K562 (cell line): ENCODE measurements at regions not wholly inside any gene's neighbourhood (a gene's known extent, or its start where the extent isn't known, plus 50 kb on each side); places are given as distances from the start of the nearest gene placed in this dataset.

Experiments used
- ATAC-seq: fragments of 200-7000 bp; cut with Tn5 transposase; 3 replicates; pipeline ENCODE4 v1.9.1; 2020; ENCODE audit warnings: moderate library complexity
- BruUV-seq: library from RNA; stranded (reverse); fragments of 400-500 nt; replicated peaks from 2 replicates; lab custom pipeline; 2021; lab: Mats Ljungman, UMichigan
- CTCF ChIA-PET: fragments of 300-600 bp; formaldehyde crosslinking; extraction: SDS; loops from one replicate; lab custom pipeline; 2021; ENCODE audit warnings: low intra/inter-chr PET ratio; lab: Yijun Ruan, JAX
- POLR2A ChIA-PET: fragments of 300-600, 350-650 bp; sonication (Branson Sonifier 250); formaldehyde crosslinking; extraction: SDS; loops from one replicate; lab custom pipeline; 2021; ENCODE audit warnings: antibody characterized with exemption, inconsistent platforms; lab: Yijun Ruan, JAX
- DNase-seq, 4 experiments: peaks; one replicate each; pipeline versions ENCODE4 v3.0.0 to v3.0.0-alpha.2; 2011 to 2018; ENCODE audit warnings: low spot score in 3 of 4, mixed read lengths in 3 of 4; ENCODE audit errors: extremely low read depth in 1 of 4
- FAIRE-seq: peaks from 2 replicates; lab custom pipeline; 2011; peaks lifted over from hg19 to GRCh38; lab: Jason Lieb, UNC
- H2AFZ ChIP-seq: 2 replicates; pipeline ENCODE4 v1.6.0; 2011; ENCODE audit warnings: low read depth, low read length, control low read depth, inconsistent platforms
- H3K27ac ChIP-seq: fragments of 200-600 bp; 3 replicates; pipeline ENCODE4 v1.8.0; 2011; ENCODE audit warnings: low read depth, mild to moderate bottlenecking, control low read depth, inconsistent platforms, low read length, moderate library complexity, mixed read lengths; ENCODE audit errors: extremely low read depth
- H3K27me3 ChIP-seq, 2 experiments: fragments of 300-600 bp in 1 of 2; 2 replicates in 1 of 2; 3 replicates in 1 of 2; pipeline versions ENCODE4 v1.6.0 to v1.8.0; 2011; ENCODE audit warnings: inconsistent platforms in 2 of 2, low read length in 2 of 2, mild to moderate bottlenecking in 1 of 2, mixed read lengths in 1 of 2, moderate library complexity in 1 of 2; ENCODE audit not compliant: control insufficient read depth in 2 of 2, insufficient read depth in 2 of 2
- H3K36me3 ChIP-seq: fragments of 300-600 bp; 3 replicates; pipeline ENCODE4 v1.8.0; 2011; ENCODE audit warnings: mild to moderate bottlenecking, low read length, inconsistent platforms; ENCODE audit not compliant: control insufficient read depth, insufficient read depth
- H3K4me1 ChIP-seq, 2 experiments: fragments of 200-600 bp in 1 of 2; replicated peaks in 1 of 2; 2 replicates in 1 of 2; 3 replicates in 1 of 2; pipeline versions ENCODE4 v1.5.1 to v1.8.0; 2011; ENCODE audit warnings: inconsistent platforms in 2 of 2, low read length in 2 of 2, mild to moderate bottlenecking in 1 of 2, mixed read lengths in 1 of 2, moderate library complexity in 1 of 2; ENCODE audit not compliant: control insufficient read depth in 2 of 2, insufficient read depth in 2 of 2
- H3K4me2 ChIP-seq: 2 replicates; pipeline ENCODE4 v1.6.1; 2011; ENCODE audit warnings: low read length, control low read depth, inconsistent platforms, mixed read lengths; ENCODE audit not compliant: insufficient read depth
- H3K4me3 ChIP-seq: fragments of 200-600 bp; sonication (generic), shearing (Covaris generic); 2 replicates; pipeline ENCODE4 v1.5.1; 2016; ENCODE audit warnings: control low read depth, inconsistent platforms
- H3K79me2 ChIP-seq: fragments of 200-600 bp; 3 replicates; pipeline ENCODE4 v1.8.0; 2011; ENCODE audit warnings: low read length, inconsistent platforms; ENCODE audit not compliant: control insufficient read depth, insufficient read depth
- H3K9ac ChIP-seq, 2 experiments: 2 replicates each; pipeline versions ENCODE4 v1.6.0 to v1.6.1; 2011; ENCODE audit warnings: low read depth in 2 of 2, low read length in 2 of 2, control low read depth in 1 of 2, inconsistent platforms in 1 of 2, mild to moderate bottlenecking in 1 of 2, mixed read lengths in 1 of 2; ENCODE audit not compliant: insufficient read depth in 1 of 2
- H3K9me1 ChIP-seq: one replicate; pipeline ENCODE4 v1.6.0; 2011; ENCODE audit warnings: inconsistent platforms, mild to moderate bottlenecking, low read length, moderate library complexity; ENCODE audit not compliant: control insufficient read depth, insufficient read depth
- H3K9me3 ChIP-seq: replicated peaks from 2 replicates; pipeline ENCODE4 v1.5.1; 2011; ENCODE audit warnings: low read depth, low read length, inconsistent platforms; ENCODE audit not compliant: control insufficient read depth, insufficient read depth
- H4K20me1 ChIP-seq: replicated peaks from 2 replicates; pipeline ENCODE4 v1.6.1; 2011; ENCODE audit warnings: low read length, inconsistent platforms, mixed read lengths; ENCODE audit not compliant: control insufficient read depth, insufficient read depth
- FIP1L1 ChIP-seq: fragments of 200-400 bp; formaldehyde crosslinking; IDR thresholded peaks from 2 replicates; pipeline ENCODE4 v1.6.1; 2018; ENCODE audit warnings: mild to moderate bottlenecking, low read depth, low read length; ENCODE audit not compliant: poor library complexity, severe bottlenecking
- NR3C1 ChIP-seq: sonication (generic); formaldehyde crosslinking; IDR thresholded peaks from 2 replicates; pipeline ENCODE4 v1.8.1; 2022; ENCODE audit warnings: missing genetic modification reagents
- RFX7 ChIP-seq: fragments of 250-450 bp; sonication (Bioruptor Pico); IDR thresholded peaks from 2 replicates; pipeline ENCODE4 v1.5.1; 2021; ENCODE audit warnings: mild to moderate bottlenecking
- SMC3 ChIP-seq: conservative IDR thresholded peaks from 2 replicates; pipeline ENCODE4 v1.6.1; 2011; ENCODE audit warnings: low read depth, low read length, improper control_type of control experiment; ENCODE audit not compliant: insufficient read depth
- ZNF699 ChIP-seq: fragments of 250-450 bp; sonication (Bioruptor Pico); IDR thresholded peaks from 2 replicates; pipeline ENCODE4 v1.8.0; 2021; ENCODE audit warnings: mild to moderate bottlenecking, moderate library complexity; ENCODE audit not compliant: insufficient replicate concordance
- WGBS: fragments of 100-300 bp; shearing (Covaris generic); methylation state at CpG from one replicate; pipeline ENCODE4 v1.1.6; 2016; ENCODE audit warnings: low coverage, mixed read lengths; ENCODE audit not compliant: insufficient coverage; ENCODE audit errors: missing lambda C conversion rate; 5-methylcytosine and 5-hydroxymethylcytosine counted together
- in situ Hi-C: fragments of 300-500 bp; cut with MboI; formaldehyde crosslinking; loops from 4 replicates; pipeline ENCODE4 v1.15.0; 2018; ENCODE audit warnings: inconsistent platforms, mixed read lengths
- intact Hi-C: fragments of 100-400 bp; cut with micrococcal nuclease; formaldehyde crosslinking; loops from 2 replicates; pipeline ENCODE4 v1.14.2; 2022
- TF ChIP-seq, protein P1 (sequence below): fragments of 450-650 bp; IDR thresholded peaks from 2 replicates; pipeline ENCODE4 v1.6.1; 2016; ENCODE audit warnings: low read depth, mild to moderate bottlenecking, moderate library complexity
- TF ChIP-seq, protein P2 (sequence below): sonication (generic); formaldehyde crosslinking; IDR thresholded peaks from 2 replicates; pipeline ENCODE4 v1.8.0; 2022; ENCODE audit warnings: mild to moderate bottlenecking, missing genetic modification reagents
- TF ChIP-seq, protein P3 (sequence below), 2 experiments: fragments of 450-650 bp; IDR thresholded peaks; 2 replicates each; pipeline ENCODE4 v1.6.1; 2016; ENCODE audit warnings: mild to moderate bottlenecking in 2 of 2, borderline replicate concordance in 1 of 2, low read depth in 1 of 2, moderate library complexity in 1 of 2

DNA sequence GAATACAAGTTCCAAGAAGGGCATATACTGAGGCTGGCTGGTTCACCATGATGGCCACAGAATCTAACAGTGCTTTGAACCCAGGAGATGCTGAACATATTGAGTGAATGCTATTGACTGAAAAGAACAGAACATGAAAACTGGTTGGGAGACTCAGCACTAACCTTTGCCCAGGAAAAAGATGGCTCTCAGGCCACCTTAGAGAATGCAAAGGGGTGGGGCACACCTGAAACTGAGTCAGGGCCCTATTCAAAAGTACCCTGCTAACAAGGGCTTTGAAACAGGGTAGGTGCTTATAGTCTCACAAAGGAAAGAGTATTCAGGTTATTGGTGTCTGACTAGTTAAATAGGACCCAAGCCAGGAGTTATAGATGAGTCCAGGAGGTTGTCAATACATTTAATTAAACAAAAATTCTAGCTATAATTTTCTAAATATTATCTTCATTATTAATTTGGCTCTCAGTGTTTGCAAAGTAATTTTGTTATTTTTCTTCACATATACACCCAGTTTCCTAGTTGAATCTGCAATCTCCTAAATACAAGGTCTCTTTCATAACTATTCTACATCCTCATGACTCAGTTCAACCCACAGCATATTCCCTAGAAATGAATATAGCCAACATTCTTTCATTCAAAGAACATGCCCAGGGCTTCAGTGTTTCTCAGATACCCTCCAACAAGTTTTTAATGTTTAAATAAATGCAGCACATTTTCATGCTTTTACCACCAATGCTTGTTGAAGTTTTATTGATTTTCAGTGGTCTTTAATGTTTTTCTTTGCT is 144.2 kb upstream of the RAPGEF2 start (continued):
- TF ChIP-seq, protein P1, sequence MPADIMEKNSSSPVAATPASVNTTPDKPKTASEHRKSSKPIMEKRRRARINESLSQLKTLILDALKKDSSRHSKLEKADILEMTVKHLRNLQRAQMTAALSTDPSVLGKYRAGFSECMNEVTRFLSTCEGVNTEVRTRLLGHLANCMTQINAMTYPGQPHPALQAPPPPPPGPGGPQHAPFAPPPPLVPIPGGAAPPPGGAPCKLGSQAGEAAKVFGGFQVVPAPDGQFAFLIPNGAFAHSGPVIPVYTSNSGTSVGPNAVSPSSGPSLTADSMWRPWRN, result no peak
- TF ChIP-seq RFX7, result no peak
- TF ChIP-seq FIP1L1, result no peak

DNA sequence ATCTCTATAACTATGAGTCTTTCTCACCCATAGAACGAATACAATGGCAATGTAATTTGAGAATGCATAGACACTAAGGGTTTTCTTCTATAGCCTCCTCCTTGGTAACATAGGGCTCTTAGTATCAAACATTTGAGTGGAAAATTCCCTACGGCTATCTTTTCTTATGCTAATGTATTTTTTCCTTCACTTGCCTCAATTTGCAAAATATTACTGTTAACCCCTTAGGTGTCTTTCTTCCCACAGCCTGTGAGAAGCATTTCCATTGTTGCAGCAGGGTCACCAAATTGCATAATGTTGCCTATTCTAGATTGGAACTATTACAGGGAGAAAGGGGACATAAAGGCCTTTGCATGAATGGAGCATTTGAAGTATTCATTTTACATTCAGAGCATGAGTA is 140.5 kb upstream of the RAPGEF2 start:
- ATAC-seq (no peak), FAIRE-seq (no peak), DNase-seq (no peak)
- no peak overlapping the region for H3K4me3 ChIP-seq
- no peak overlapping the region for H3K9ac ChIP-seq
- no peak overlapping the region for H2AFZ ChIP-seq
- H3K9me1 ChIP-seq, result no peaks in the 10 kb centered on the region
- H3K36me3 ChIP-seq, result no peaks in the 10 kb centered on the region
- no peak overlapping the region for H3K27ac ChIP-seq
- H3K4me2 ChIP-seq, result no peak overlapping the region
- H3K79me2 ChIP-seq, result no peaks in the 10 kb centered on the region
- intact Hi-C loops (no loop called here), in situ Hi-C loops (no loop called here)
- WGBS, result 0% methylated on average over 2 of the region's 2 CpGs
- CTCF ChIA-PET, result no interaction called here
- no peaks in the 10 kb centered on the region for H4K20me1 ChIP-seq
- H3K4me1 ChIP-seq, result no peaks in the 10 kb centered on the region
- H3K27me3 ChIP-seq, result no peaks in the 10 kb centered on the region
- POLR2A ChIA-PET, result no interaction called here
- no TSS peak for BruUV-seq
- no peaks in the 10 kb centered on the region for H3K9me3 ChIP-seq
- TF ChIP-seq NR3C1 (CRISPR knock-in tag) (no peak), ZNF699 (CRISPR knock-in tag) (no peak), SMC3 (no peak)
- TF ChIP-seq, protein P2, sequence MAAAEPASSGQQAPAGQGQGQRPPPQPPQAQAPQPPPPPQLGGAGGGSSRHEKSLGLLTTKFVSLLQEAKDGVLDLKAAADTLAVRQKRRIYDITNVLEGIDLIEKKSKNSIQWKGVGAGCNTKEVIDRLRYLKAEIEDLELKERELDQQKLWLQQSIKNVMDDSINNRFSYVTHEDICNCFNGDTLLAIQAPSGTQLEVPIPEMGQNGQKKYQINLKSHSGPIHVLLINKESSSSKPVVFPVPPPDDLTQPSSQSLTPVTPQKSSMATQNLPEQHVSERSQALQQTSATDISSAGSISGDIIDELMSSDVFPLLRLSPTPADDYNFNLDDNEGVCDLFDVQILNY (CRISPR knock-in tag), result no peak
- TF ChIP-seq, protein P3, sequence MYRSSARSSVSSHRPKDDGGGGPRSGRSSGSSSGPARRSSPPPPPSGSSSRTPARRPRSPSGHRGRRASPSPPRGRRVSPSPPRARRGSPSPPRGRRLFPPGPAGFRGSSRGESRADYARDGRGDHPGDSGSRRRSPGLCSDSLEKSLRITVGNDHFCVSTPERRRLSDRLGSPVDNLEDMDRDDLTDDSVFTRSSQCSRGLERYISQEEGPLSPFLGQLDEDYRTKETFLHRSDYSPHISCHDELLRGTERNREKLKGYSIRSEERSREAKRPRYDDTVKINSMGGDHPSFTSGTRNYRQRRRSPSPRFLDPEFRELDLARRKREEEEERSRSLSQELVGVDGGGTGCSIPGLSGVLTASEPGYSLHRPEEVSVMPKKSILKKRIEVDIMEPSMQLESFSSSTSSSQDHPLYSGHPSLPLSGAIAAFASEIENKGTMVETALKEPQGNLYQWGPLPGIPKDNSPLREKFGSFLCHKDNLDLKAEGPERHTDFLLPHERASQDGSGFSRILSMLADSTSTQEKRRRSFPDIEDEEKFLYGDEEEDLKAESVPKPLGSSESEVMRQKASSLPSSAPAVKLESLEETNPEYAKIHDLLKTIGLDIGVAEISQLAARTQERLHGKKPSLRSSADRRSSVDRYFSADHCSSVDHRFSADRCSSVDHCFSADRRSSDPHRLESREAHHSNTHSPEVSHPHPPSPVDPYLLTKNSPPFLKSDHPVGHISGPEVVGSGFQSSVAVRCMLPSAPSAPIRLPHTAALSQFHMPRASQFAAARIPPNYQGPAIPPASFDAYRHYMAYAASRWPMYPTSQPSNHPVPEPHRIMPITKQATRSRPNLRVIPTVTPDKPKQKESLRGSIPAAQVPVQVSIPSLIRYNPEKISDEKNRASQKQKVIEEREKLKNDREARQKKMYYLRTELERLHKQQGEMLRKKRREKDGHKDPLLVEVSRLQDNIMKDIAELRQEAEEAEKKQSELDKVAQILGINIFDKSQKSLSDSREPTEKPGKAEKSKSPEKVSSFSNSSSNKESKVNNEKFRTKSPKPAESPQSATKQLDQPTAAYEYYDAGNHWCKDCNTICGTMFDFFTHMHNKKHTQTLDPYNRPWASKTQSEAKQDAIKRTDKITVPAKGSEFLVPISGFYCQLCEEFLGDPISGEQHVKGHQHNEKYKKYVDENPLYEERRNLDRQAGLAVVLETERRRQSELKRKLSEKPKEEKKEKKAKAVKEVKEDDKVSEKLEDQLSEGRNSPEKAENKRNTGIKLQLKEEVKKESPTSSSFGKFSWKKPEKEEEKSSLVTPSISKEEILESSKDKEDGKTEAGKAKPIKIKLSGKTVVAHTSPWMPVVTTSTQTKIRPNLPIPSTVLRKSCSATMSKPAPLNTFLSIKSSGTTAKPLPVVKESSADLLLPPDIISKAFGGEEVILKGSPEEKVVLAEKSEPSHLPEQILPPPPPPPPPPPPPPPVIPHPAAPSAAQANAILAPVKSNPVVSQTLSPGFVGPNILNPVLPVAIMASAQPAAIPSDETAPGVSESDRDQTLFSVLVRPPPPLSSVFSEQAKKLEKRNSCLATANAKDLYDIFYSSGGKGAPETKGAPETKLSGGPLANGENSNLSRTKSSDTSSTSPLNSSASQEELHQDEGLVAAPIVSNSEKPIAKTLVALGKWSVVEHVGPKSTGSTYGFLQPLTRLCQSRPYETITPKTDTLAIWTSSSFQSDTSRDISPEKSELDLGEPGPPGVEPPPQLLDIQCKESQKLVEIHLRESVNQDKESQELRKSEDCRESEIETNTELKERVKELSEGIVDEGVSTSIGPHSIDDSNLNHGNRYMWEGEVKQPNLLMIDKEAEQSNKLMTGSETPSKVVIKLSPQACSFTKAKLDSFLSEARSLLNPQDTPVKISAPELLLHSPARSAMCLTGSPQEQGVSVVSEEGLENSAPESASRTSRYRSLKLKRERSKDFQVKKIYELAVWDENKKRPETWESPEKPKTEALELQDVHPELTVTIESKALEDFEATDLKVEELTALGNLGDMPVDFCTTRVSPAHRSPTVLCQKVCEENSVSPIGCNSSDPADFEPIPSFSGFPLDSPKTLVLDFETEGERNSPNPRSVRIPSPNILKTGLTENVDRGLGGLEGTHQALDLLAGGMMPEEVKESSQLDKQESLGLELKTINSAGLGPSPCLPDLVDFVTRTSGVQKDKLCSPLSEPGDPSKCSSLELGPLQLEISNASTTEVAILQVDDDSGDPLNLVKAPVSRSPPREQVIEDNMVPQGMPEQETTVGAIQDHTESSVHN (IDR thresholded peaks at IDR 0.05; ENCODE audit: borderline replicate concordance in 1 of 2, low read depth in 1 of 2), result no peak
